B cell (primary cell): ENCODE measurements at regions not wholly inside any gene's neighbourhood (a gene's known extent, or its start where the extent isn't known, plus 50 kb on each side); places are given as distances from the start of the nearest gene placed in this dataset.

Experiments used
- EZH2 ChIP-seq: IDR thresholded peaks from 2 replicates; pipeline ENCODE4 v1.6.1; 2012; ENCODE audit warnings: borderline replicate concordance, low read depth, mild to moderate bottlenecking, moderate library complexity, low read length; ENCODE audit not compliant: insufficient read depth, poor library complexity, severe bottlenecking
- TF ChIP-seq, protein P1 (sequence below): fragments of 200-600 bp; IDR thresholded peaks from one replicate; pipeline ENCODE4 v1.8.0; 2022; ENCODE audit warnings: antibody characterized with exemption, mild to moderate bottlenecking

DNA sequence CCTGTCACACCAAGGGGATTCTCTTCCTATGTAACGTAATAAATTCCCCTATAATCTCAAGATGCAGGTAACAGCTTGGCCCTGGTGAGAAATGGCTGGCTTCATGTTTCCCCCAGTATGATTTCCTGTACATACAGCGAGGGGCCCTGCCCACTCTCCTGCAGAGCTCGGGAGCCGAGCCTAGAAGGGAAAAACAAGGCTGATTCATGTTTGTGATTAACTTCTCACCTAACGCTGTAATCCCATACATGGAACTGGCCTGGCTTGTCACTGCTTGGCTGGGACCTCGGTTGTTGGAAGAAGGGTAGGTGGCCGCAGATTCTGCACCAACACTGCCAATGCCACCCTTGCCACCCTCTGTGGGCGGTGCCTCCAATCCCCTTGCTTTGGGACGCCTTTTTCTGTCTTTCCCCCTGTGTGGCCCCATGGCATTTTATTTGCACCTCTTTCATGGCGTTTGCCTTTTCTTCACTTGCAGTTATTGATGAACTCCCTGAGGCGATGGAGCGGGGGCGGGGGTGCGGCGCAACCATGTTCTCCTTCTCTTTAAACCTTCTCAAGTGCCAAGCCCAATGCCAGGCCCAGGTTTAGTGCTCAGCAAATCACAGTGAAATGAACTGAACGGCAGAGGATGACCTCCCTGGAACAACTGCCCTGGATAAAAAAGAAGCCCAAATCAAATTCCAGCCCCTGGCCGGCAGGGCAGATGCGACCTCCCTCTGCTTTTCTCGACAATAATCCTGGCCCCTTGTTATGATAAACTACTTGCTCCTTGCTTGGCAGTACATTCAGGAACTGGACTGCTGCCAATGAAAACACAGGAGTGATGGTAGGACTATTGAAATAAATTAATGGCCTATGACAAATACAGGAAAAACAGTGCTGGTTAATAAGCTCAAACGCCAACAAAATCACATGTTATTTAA lies 108.1 kb downstream of the TMEM174 start:
- TF ChIP-seq, protein P1, sequence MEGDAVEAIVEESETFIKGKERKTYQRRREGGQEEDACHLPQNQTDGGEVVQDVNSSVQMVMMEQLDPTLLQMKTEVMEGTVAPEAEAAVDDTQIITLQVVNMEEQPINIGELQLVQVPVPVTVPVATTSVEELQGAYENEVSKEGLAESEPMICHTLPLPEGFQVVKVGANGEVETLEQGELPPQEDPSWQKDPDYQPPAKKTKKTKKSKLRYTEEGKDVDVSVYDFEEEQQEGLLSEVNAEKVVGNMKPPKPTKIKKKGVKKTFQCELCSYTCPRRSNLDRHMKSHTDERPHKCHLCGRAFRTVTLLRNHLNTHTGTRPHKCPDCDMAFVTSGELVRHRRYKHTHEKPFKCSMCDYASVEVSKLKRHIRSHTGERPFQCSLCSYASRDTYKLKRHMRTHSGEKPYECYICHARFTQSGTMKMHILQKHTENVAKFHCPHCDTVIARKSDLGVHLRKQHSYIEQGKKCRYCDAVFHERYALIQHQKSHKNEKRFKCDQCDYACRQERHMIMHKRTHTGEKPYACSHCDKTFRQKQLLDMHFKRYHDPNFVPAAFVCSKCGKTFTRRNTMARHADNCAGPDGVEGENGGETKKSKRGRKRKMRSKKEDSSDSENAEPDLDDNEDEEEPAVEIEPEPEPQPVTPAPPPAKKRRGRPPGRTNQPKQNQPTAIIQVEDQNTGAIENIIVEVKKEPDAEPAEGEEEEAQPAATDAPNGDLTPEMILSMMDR: no peak
- TF ChIP-seq EZH2: no peak
